Cardiac fibroblast (primary cell): ENCODE measurements at regions not wholly inside any gene's neighbourhood (a gene's known extent, or its start where the extent isn't known, plus 50 kb on each side); places are given as distances from the start of the nearest gene placed in this dataset.
"Not testable (repeated sequence)": the region's sequence is repeated elsewhere in the genome, so short reads cannot be mapped to it uniquely, and the experiment has no call there.

Experiments used
- DNase-seq, 2 donors: peaks; one replicate each; pipeline versions ENCODE4 v3.0.0 to v3.0.0-alpha.2; 2010; ENCODE audit warnings: low read depth in 2 of 2
- H3K4me3 ChIP-seq, 2 donors: replicated peaks in 1 of 2; 1 replicate in 1 of 2; 2 replicates in 1 of 2; pipeline ENCODE4 v1.5.1; 2011; ENCODE audit warnings: low read depth in 2 of 2, low read length in 2 of 2, mild to moderate bottlenecking in 2 of 2, moderate library complexity in 1 of 2
- TF ChIP-seq, protein P1 (sequence below): IDR thresholded peaks from one replicate; pipeline ENCODE4 v1.5.1; 2011; ENCODE audit warnings: low read depth, mild to moderate bottlenecking, low read length, inconsistent platforms

DNA sequence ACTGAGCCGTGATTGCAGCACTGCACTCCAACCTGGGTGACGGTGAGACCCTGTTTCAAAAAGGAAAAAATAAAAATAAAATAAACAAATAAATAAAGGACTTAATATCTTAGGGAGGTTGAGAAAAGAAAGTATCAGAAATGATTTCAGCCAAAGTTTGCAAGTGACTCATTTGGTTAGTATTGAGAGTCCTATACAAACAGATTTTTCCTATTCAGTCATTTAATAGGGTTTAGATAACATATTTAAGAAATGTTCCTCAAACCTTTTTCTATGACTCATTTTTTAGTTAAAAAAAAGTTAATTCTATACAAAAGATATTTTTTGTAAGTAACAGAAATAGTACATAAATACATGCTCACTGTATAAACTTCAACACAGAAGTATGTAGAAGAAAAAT lies 235.1 kb downstream of the GJA1 start:
- no peak overlapping the region for H3K4me3 ChIP-seq
- TF ChIP-seq, protein P1, sequence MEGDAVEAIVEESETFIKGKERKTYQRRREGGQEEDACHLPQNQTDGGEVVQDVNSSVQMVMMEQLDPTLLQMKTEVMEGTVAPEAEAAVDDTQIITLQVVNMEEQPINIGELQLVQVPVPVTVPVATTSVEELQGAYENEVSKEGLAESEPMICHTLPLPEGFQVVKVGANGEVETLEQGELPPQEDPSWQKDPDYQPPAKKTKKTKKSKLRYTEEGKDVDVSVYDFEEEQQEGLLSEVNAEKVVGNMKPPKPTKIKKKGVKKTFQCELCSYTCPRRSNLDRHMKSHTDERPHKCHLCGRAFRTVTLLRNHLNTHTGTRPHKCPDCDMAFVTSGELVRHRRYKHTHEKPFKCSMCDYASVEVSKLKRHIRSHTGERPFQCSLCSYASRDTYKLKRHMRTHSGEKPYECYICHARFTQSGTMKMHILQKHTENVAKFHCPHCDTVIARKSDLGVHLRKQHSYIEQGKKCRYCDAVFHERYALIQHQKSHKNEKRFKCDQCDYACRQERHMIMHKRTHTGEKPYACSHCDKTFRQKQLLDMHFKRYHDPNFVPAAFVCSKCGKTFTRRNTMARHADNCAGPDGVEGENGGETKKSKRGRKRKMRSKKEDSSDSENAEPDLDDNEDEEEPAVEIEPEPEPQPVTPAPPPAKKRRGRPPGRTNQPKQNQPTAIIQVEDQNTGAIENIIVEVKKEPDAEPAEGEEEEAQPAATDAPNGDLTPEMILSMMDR, result no peak
- peak in 1 of 2 donors; percentile 58 for DNase-seq

DNA sequence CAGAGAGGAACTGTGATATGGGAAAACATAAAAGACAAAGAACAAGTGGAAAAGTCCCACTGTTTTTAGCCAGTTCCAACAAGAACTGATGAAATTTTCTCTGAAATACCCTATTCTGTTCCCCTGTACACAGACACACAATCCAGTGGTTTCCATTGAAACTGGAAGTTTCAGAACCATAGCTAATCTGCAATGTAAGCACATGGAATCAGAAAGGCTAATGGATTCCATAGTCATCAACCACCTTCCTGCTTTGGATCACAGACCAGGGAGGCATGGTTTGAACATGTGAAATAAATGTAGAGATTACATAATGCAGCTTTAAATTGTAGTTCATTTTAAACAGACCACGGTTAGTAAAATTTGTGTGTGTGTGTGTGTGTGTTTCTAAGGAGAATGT lies 242.1 kb downstream of the GJA1 start:
- DNase-seq, result no peak
- TF ChIP-seq, protein P1, result no peak

DNA sequence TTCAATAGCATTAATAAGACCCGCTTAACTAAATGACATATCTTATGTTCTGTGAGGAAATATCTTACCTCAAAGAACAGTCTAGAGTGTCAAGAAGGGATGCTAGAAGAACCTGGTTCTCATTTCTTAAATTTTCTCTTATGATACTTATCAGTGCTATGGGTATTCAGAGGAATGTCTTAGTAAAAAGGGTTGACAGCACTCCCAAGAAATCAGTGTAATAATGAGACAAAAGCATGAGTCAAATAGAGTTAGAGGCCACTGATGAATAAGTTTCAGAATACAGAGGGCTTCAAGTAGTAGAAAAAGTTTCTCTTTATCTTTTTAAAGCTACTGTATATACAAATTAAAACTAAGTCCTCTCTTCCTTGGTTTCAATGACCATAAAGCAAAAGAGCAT lies 242.8 kb downstream of the GJA1 start:
- DNase-seq, result no peak
- TF ChIP-seq, protein P1, result no peak
- H3K4me3 ChIP-seq, result no peak overlapping the region

More for the DNA sequence above, 242.1 kb downstream of the GJA1 start:
- no peak overlapping the region for H3K4me3 ChIP-seq

DNA sequence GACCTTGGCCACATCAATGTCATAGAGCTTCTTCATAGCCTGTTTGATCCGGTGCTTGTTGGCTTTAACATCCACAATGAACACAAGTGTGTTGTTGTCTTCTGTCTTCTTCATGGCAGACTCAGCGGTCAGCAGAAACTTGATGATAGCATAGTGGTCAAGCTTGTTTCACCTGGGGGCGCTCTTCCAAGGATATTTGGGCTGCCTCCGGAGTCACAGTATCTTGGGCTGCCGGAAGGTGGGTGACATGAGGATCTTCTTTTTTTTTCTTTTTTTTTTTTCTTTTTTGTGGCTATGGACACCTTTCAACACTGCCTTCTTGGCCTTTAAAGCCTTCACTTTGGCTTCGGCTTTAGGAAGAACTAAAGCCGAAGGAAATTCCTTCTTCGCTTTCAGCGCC lies 244.6 kb downstream of the GJA1 start:
- TF ChIP-seq, protein P1, result no peak
- peak in 1 of 2 donors; percentile 31 for DNase-seq
- no peak overlapping the region for H3K4me3 ChIP-seq

DNA sequence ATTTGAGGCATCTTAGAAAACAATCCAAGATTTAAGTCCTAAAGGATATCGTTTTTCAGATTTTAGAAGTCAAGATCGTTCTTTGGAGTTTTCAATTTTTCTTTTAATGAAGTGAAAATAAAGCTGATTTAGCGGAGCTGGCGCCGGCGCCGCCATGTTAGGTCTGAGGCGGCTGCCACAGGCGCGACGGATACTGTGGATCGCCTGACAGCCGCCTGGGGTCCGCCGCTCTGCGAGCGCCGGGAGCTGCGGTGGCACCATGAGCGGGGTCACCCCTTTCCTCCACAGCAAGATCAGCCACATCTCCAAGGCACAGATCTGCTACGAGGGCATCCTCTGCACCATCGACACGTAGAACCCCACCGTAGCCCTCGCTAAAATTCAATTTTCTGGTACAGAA lies 247.2 kb downstream of the GJA1 start:
- TF ChIP-seq, protein P1, result no peak
- no peak for DNase-seq
- no peak overlapping the region for H3K4me3 ChIP-seq

DNA sequence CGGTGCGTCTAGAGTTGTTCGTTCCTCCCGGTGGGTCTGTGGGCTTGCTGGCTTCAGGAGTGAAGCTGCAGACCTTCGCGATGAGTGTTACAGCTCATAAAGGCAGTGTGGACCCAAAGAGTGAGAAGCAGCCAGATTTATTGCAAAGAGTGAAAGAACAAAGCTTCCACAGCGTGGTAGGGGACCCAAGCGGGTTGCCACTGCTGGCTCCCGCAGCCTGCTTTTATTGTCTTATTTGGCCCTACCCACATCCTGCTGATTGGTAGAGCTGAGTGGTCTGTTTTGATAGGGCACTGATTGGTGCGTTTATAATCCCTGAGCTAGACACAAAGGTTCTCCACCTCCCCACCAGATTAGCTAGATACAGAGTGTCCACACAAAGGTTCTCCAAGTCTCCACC lies 250.4 kb downstream of the GJA1 start:
- DNase-seq, H3K4me3 ChIP-seq: not testable (repeated sequence)

DNA sequence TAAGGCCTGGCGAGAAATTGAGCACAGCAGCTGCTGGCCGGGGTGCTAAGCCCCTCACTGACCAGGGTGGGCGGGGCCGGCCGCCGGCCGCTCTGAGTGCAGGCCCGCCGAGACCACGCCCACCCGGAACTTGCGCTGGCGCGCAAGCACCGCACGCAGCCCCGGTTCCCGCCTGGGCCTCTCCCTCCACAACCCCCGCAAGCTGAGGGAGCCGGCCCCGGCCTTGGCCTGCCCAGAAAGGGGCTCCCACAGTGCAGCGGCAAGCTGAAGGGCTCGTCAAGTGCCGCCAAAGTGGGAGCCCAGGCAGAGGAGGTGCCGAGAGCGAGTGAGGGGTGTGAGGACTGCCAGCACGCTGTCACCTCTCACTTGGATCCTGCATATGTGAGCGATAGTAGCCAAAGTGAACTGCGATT lies 251.2 kb downstream of the GJA1 start:
- no peak for DNase-seq
- TF ChIP-seq, protein P1, result no peak
- no peak overlapping the region for H3K4me3 ChIP-seq

DNA sequence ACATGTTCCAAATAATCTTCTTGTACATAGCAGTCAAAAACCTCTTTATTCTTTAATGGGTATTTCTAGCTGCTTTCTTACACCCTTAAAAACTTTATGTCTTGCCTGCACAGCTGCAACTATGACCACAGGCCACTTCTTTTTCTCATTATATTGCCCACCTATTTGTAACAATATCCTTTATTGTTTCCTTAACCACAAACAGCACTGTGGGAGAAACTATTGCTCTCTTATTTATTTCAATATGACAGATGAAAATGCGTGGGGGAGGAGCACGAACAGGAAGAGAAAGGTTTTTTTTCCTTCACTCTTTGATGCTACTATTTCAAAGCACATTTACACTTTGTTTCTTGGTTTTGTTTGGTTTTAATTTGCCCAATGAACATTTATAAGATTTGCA lies 253.5 kb downstream of the GJA1 start:
- peak in 1 of 2 donors; percentile 13 for DNase-seq
- TF ChIP-seq, protein P1, result no peak
- H3K4me3 ChIP-seq, result no peak overlapping the region
